OCI-LY1 (cell line): ENCODE measurements at regions not wholly inside any gene's neighbourhood (a gene's known extent, or its start where the extent isn't known, plus 50 kb on each side); places are given as distances from the start of the nearest gene placed in this dataset.

Source experiments
- H2AFZ ChIP-seq: fragments of 200-600 bp; sonication (generic), shearing (Covaris generic); 2 replicates; pipeline ENCODE4 v1.6.0; 2014; ENCODE audit warnings: antibody characterized with exemption, mild to moderate bottlenecking, low read length
- H3F3A ChIP-seq: fragments of 200-600 bp; sonication (generic), shearing (Covaris generic); 2 replicates; pipeline ENCODE4 v1.6.0; 2014; ENCODE audit warnings: mild to moderate bottlenecking, antibody characterized with exemption, low read length, moderate library complexity; ENCODE audit not compliant: insufficient read depth
- H3K27ac ChIP-seq: fragments of 200-600 bp; sonication (generic); 2 replicates; pipeline ENCODE4 v1.5.1; 2014; ENCODE audit warnings: low read length, mixed run types, mild to moderate bottlenecking, low read depth; ENCODE audit not compliant: poor library complexity, severe bottlenecking
- H3K27me3 ChIP-seq: fragments of 200-600 bp; sonication (generic); 2 replicates; pipeline ENCODE4 v1.6.0; 2014; ENCODE audit warnings: antibody characterized with exemption, mild to moderate bottlenecking, low read length, moderate library complexity; ENCODE audit not compliant: insufficient read depth
- H3K36me3 ChIP-seq: fragments of 200-600 bp; sonication (generic); 2 replicates; pipeline ENCODE4 v1.6.1; 2014; ENCODE audit warnings: mild to moderate bottlenecking, antibody characterized with exemption, low read length, moderate library complexity, mixed read lengths; ENCODE audit not compliant: insufficient read depth
- H3K4me1 ChIP-seq: fragments of 200-600 bp; sonication (generic); 2 replicates; pipeline ENCODE4 v1.5.1; 2014; ENCODE audit warnings: mild to moderate bottlenecking, low read length, moderate library complexity; ENCODE audit not compliant: insufficient read depth, severe bottlenecking
- H3K4me2 ChIP-seq: fragments of 200-600 bp; sonication (generic), shearing (Covaris generic); 2 replicates; pipeline ENCODE4 v1.6.1; 2014; ENCODE audit warnings: low read length
- H3K4me3 ChIP-seq: fragments of 200-600 bp; sonication (generic); 2 replicates; pipeline ENCODE4 v1.5.1; 2014; ENCODE audit warnings: low read length, low read depth, mild to moderate bottlenecking, mixed read lengths; ENCODE audit not compliant: poor library complexity, severe bottlenecking
- H3K79me2 ChIP-seq: fragments of 200-600 bp; shearing (Covaris generic); 2 replicates; pipeline ENCODE4 v1.6.1; 2016; ENCODE audit warnings: mixed run types, low read length, mixed read lengths; ENCODE audit not compliant: insufficient read depth
- H3K9ac ChIP-seq: fragments of 200-600 bp; sonication (generic), shearing (Covaris generic); 2 replicates; pipeline ENCODE4 v1.6.1; 2014; ENCODE audit warnings: mild to moderate bottlenecking, low read length, mixed read lengths
- H3K9me2 ChIP-seq: fragments of 200-600 bp; sonication (generic), shearing (Covaris generic); 2 replicates; pipeline ENCODE4 v1.6.1; 2014; ENCODE audit warnings: low read depth, mild to moderate bottlenecking, low read length, mixed read lengths
- H3K9me3 ChIP-seq: fragments of 200-600 bp; shearing (Covaris generic); 2 replicates; pipeline ENCODE4 v1.6.1; 2014; ENCODE audit warnings: low read length, mixed read lengths
- H4K20me1 ChIP-seq: fragments of 200-600 bp; sonication (generic), shearing (Covaris generic); 2 replicates; pipeline ENCODE4 v1.6.0; 2016; ENCODE audit warnings: mild to moderate bottlenecking, low read length; ENCODE audit not compliant: insufficient read depth
- CTCF ChIP-seq: fragments of 200-600 bp; sonication (generic), shearing (Covaris generic); IDR thresholded peaks from 2 replicates; pipeline ENCODE4 v1.5.1; 2017; ENCODE audit warnings: mild to moderate bottlenecking, antibody characterized with exemption, low read length, moderate library complexity, mixed read lengths
- EZH2 ChIP-seq: fragments of 200-600 bp; sonication (generic), shearing (Covaris generic); IDR thresholded peaks from 2 replicates; pipeline ENCODE4 v1.8.0; 2017; ENCODE audit warnings: borderline replicate concordance, mixed run types, mild to moderate bottlenecking, antibody characterized with exemption, low read length, moderate library complexity, mixed read lengths

DNA sequence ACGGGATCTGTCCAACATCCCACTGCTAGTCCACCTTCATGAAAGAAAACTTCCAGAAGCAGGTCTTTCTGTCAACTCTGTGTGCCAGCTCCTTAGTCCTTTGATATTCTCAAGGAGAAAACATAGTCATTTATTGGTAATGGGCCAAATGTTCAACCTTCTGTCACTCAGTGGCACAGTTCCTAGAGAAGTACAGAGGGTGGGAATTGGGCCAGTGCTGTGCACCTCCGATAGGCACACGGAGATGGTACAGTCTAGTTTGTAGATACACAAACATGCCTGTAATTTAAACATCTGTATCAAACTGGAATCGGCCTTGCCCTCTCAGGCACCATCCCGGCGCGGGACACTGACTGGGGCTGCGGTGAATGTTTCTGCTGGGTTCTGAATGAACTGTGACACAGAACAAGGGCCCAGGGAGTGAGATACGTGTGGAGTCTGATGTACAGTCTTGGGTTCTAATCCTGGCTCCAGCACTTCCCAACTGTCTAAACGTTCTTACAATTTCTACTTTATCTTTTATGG, 213.9 kb upstream of the SHH start:
- no peak overlapping the region for H2AFZ ChIP-seq
- H3K4me2 ChIP-seq = no peak overlapping the region
- no peaks in the 10 kb centered on the region for H3K36me3 ChIP-seq
- H4K20me1 ChIP-seq = no peaks in the 10 kb centered on the region
- TF ChIP-seq CTCF (no peak), EZH2 (no peak)
- no peaks in the 10 kb centered on the region for H3K9me2 ChIP-seq
- H3K79me2 ChIP-seq = no peaks in the 10 kb centered on the region
- H3F3A ChIP-seq = no peaks in the 10 kb centered on the region
- no peaks in the 10 kb centered on the region for H3K4me1 ChIP-seq
- no peak overlapping the region for H3K9ac ChIP-seq
- no peaks in the 10 kb centered on the region for H3K27me3 ChIP-seq
- H3K27ac ChIP-seq = no peak overlapping the region
- no peaks in the 10 kb centered on the region for H3K9me3 ChIP-seq
- H3K4me3 ChIP-seq = no peak overlapping the region

DNA sequence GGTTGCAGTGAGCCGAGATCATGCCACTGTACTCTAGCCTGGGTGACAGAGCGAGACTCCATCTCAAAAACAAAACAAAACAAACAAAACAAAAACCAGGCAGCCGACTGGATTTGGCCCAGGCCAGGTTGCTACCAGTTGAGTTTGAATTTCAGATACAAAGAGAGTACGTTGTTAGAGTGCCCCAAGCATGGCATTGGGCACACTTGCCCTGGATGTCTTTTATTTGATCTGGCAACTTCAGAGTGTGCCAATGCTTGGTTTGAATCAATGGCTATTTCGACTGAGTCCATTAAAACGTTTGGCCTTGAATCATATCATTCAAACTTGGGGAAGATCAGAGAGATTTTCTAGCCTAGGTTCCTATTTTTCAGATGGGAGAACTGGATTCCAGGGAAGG, 213.4 kb upstream of the SHH start:
- no peak overlapping the region for H2AFZ ChIP-seq
- no peaks in the 10 kb centered on the region for H3K4me1 ChIP-seq
- H3K9ac ChIP-seq = no peak overlapping the region
- H3K9me3 ChIP-seq = no peaks in the 10 kb centered on the region
- no peak overlapping the region for H3K4me2 ChIP-seq
- H3F3A ChIP-seq = no peaks in the 10 kb centered on the region
- no peaks in the 10 kb centered on the region for H3K27me3 ChIP-seq
- no peaks in the 10 kb centered on the region for H3K36me3 ChIP-seq
- H3K9me2 ChIP-seq = no peaks in the 10 kb centered on the region
- H3K4me3 ChIP-seq = no peak overlapping the region
- TF ChIP-seq CTCF (no peak), EZH2 (no peak)
- no peaks in the 10 kb centered on the region for H3K79me2 ChIP-seq
- no peaks in the 10 kb centered on the region for H4K20me1 ChIP-seq
- H3K27ac ChIP-seq = no peak overlapping the region

DNA sequence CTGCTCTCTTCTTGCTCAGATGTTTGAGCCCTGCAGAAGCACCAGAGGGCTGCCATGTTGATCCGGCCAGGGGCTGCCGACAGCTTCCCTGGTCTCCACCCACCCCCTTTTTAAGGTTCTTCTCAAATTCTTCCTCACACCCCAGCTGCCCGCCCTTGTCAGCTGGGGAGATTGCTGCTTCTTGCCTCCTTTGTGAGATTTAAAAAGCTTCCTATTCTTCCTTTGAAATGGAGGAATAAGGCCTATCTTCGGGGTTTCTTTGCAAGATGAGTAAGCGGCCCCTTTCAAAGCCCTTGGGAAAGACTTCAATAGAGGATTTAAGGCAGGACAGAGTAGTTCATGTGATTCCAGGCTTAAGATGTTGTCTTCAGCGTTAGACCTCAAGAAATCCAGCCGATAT, 211.9 kb upstream of the SHH start:
- H3K4me1 ChIP-seq = no peaks in the 10 kb centered on the region
- H3K4me2 ChIP-seq = no peak overlapping the region
- no peaks in the 10 kb centered on the region for H3K36me3 ChIP-seq
- no peaks in the 10 kb centered on the region for H3K9me2 ChIP-seq
- H3K4me3 ChIP-seq = no peak overlapping the region
- H3F3A ChIP-seq = no peaks in the 10 kb centered on the region
- TF ChIP-seq EZH2 (no peak), CTCF (no peak)
- no peak overlapping the region for H3K9ac ChIP-seq
- H3K27ac ChIP-seq = no peak overlapping the region
- H2AFZ ChIP-seq = no peak overlapping the region
- H3K9me3 ChIP-seq = no peaks in the 10 kb centered on the region
- H4K20me1 ChIP-seq = no peaks in the 10 kb centered on the region
- no peaks in the 10 kb centered on the region for H3K27me3 ChIP-seq
- H3K79me2 ChIP-seq = no peaks in the 10 kb centered on the region
